Neutrophil (primary cell): ENCODE measurements at regions not wholly inside any gene's neighbourhood (a gene's known extent, or its start where the extent isn't known, plus 50 kb on each side); places are given as distances from the start of the nearest gene placed in this dataset.

Experiments
- H3K27ac ChIP-seq: fragments of 200-600 bp; sonication (generic); 2 replicates; pipeline ENCODE4 v1.5.1; 2016; ENCODE audit warnings: mild to moderate bottlenecking, moderate library complexity
- H3K27me3 ChIP-seq: fragments of 200-600 bp; sonication (generic); 2 replicates; pipeline ENCODE4 v1.6.0; 2016; ENCODE audit warnings: mild to moderate bottlenecking
- H3K36me3 ChIP-seq: fragments of 200-600 bp; sonication (generic); 2 replicates; pipeline ENCODE4 v1.5.1; 2017
- H3K4me1 ChIP-seq, 2 experiments: fragments of 200-600 bp in 1 of 2; sonication (generic) in 1 of 2; 1 replicate in 1 of 2; 2 replicates in 1 of 2; pipeline versions ENCODE4 v1.5.1 to v1.6.1; 2013 to 2016; ENCODE audit warnings: low read depth in 1 of 2, low read length in 1 of 2, mild to moderate bottlenecking in 1 of 2, moderate library complexity in 1 of 2; ENCODE audit not compliant: control insufficient read depth in 1 of 2, insufficient read depth in 1 of 2
- H3K4me3 ChIP-seq, 2 experiments: fragments of 200-600 bp in 1 of 2; sonication (generic) in 1 of 2; 1 replicate in 1 of 2; 2 replicates in 1 of 2; pipeline ENCODE4 v1.5.1; 2013 to 2016; ENCODE audit warnings: low read depth in 1 of 2, low read length in 1 of 2, mild to moderate bottlenecking in 1 of 2, moderate library complexity in 1 of 2
- H3K9me3 ChIP-seq: fragments of 200-600 bp; sonication (generic); 2 replicates; pipeline ENCODE4 v1.5.1; 2016
- TF ChIP-seq, protein P1 (sequence below): fragments of 200-600 bp; sonication (generic); IDR thresholded peaks from 2 replicates; pipeline ENCODE4 v1.5.1; 2016; ENCODE audit warnings: antibody characterized with exemption

DNA sequence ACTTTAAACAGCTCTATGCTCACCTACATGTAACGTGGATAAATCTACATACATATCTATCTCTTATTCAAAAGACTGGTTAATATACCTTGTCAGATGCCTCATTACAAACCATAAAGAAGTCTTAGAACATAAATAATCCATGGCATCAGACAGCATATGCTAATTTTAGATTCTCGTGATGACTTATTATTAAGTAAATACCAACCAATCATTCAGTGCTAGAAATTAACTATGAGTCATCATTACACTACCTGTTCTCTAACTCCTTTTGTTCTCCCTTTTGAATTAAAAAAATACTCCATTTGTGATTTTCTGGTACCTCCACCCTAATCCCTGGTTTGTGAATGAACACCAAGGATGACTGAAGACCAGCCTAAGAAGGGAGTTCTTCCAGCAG is 754.3 kb upstream of the ARGLU1 start:
- Histone ChIP-seq H3K4me1 (no peaks in the 10 kb centered on the region), H3K27me3 (no peaks in the 10 kb centered on the region), H3K27ac (no peak overlapping the region), H3K36me3 (no peaks in the 10 kb centered on the region), H3K9me3 (no peaks in the 10 kb centered on the region), H3K4me3 (no peak overlapping the region)
- TF ChIP-seq, protein P1, sequence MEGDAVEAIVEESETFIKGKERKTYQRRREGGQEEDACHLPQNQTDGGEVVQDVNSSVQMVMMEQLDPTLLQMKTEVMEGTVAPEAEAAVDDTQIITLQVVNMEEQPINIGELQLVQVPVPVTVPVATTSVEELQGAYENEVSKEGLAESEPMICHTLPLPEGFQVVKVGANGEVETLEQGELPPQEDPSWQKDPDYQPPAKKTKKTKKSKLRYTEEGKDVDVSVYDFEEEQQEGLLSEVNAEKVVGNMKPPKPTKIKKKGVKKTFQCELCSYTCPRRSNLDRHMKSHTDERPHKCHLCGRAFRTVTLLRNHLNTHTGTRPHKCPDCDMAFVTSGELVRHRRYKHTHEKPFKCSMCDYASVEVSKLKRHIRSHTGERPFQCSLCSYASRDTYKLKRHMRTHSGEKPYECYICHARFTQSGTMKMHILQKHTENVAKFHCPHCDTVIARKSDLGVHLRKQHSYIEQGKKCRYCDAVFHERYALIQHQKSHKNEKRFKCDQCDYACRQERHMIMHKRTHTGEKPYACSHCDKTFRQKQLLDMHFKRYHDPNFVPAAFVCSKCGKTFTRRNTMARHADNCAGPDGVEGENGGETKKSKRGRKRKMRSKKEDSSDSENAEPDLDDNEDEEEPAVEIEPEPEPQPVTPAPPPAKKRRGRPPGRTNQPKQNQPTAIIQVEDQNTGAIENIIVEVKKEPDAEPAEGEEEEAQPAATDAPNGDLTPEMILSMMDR: no peak

DNA sequence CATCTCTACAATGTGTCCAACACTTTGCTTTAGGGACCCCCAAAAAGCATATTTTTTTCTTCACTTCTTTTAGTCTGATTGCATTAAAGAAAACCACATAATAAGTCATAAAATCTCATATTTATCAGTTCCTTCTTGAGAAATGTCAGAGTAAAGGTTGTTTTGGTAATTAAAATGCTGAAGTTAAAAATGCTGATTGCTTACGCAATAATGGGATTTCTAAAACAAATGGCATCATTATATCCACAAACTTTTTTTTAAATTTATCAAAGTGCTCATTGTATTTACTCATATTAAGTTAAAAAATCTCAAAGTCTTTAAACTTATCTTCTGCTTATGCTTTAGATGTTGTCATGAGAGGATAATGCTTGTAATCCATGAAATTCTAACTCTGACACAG is 737.2 kb upstream of the ARGLU1 start:
- H3K4me3 ChIP-seq: no peak overlapping the region

DNA sequence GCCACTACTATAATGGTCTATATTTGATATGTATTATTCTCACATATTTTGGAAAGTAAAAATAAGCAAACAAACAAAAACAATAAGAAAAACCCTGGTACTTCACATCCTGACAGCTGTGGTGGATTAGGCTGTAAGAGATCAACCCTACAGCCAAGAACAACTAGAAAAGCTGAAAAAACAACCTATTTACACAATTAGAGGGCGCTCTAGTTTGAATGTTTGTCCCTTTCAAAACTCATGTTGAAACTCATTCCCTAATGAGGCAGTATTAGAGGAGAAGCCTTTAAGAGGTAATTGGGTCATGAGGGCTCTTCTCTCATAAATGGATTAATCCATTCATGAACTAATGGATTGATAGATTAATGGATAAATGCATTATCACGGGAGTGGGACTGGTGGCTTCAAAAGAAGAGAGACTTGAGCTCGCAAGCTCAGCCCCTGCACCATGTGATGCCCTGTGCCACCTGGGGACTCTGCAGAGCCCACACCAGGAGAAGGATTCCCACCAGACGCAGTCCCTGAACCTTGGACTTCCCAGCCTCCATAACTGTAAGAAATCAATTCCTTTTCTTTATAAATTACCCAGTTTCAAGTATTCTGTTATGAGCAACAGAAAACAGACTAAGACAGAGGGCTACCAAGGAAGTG is 733.9 kb upstream of the ARGLU1 start:
- H3K27ac ChIP-seq: no peak overlapping the region
- H3K9me3 ChIP-seq: no peaks in the 10 kb centered on the region
- TF ChIP-seq, protein P1: no peak
- H3K36me3 ChIP-seq: no peaks in the 10 kb centered on the region
- no peak overlapping the region for H3K4me3 ChIP-seq
- no peaks in the 10 kb centered on the region for H3K4me1 ChIP-seq
- H3K27me3 ChIP-seq: no peaks in the 10 kb centered on the region

More for the DNA sequence above, 737.2 kb upstream of the ARGLU1 start:
- no peaks in the 10 kb centered on the region for H3K4me1 ChIP-seq
- H3K36me3 ChIP-seq: no peaks in the 10 kb centered on the region
- no peaks in the 10 kb centered on the region for H3K9me3 ChIP-seq
- no peaks in the 10 kb centered on the region for H3K27me3 ChIP-seq
- TF ChIP-seq, protein P1: no peak
- no peak overlapping the region for H3K27ac ChIP-seq

DNA sequence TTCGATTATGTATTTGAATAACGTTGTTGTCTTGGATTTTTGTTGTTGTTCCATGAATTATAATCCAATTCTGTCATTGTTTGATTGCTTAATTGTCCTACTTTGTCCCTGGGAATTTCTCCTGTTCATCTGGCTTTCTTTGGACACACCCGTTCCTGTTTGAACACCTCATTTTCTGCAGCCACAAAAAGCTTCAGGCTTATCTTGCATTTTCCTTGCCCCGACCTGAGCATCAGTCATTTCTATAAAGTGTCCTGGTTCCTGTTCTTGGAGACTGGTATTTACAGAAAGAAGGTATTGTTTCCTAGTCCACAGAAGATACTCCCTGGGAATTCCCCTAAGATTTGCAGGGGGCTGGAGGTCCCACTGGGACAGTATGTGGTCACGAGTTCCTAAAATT is 731.8 kb upstream of the ARGLU1 start:
- no peaks in the 10 kb centered on the region for H3K4me1 ChIP-seq
- H3K36me3 ChIP-seq: no peaks in the 10 kb centered on the region
- no peaks in the 10 kb centered on the region for H3K9me3 ChIP-seq
- TF ChIP-seq, protein P1: no peak
- H3K27me3 ChIP-seq: no peaks in the 10 kb centered on the region
- no peak overlapping the region for H3K4me3 ChIP-seq
- H3K27ac ChIP-seq: no peak overlapping the region

DNA sequence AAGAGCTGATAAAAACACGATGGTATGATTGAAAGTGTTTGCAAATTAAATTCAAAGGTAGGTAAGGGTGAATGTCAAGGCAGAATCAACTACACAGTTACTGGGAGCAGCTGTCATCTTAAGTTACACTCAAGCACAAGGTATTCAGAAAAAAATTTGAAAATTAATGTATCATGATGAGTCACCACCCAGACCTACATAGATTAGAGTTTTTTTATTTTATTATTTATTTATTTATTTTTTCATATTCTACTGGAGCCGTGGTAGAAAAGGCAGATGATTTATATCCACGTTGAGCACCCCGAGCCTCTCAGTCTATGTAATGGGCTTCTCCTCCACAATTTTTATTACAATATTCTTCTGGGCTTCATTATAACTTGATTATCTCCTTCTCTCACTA is 728.9 kb upstream of the ARGLU1 start:
- no peaks in the 10 kb centered on the region for H3K27me3 ChIP-seq
- H3K27ac ChIP-seq: no peak overlapping the region
- H3K4me3 ChIP-seq: no peak overlapping the region
- no peaks in the 10 kb centered on the region for H3K36me3 ChIP-seq
- TF ChIP-seq, protein P1: no peak
- no peaks in the 10 kb centered on the region for H3K9me3 ChIP-seq
- H3K4me1 ChIP-seq: no peaks in the 10 kb centered on the region
